A549 (cell line): ENCODE measurements at regions not wholly inside any gene's neighbourhood (a gene's known extent, or its start where the extent isn't known, plus 50 kb on each side); places are given as distances from the start of the nearest gene placed in this dataset.

Source experiments
- CTCF ChIP-seq: fragments of >200 bp; sonication (Bioruptor Twin); formaldehyde crosslinking; IDR thresholded peaks from 3 replicates; pipeline ENCODE4 v1.5.1; 2016
- E2F6 ChIP-seq: IDR thresholded peaks from 2 replicates; pipeline ENCODE4 v1.6.1; 2012; ENCODE audit warnings: low read depth, borderline replicate concordance
- POLR2A ChIP-seq: IDR thresholded peaks from 2 replicates; pipeline ENCODE4 v1.6.1; 2012; ENCODE audit warnings: mild to moderate bottlenecking, low read length
- POLR2AphosphoS2 ChIP-seq: conservative IDR thresholded peaks from 2 replicates; pipeline ENCODE4 v1.6.1; 2012; ENCODE audit warnings: low read length, improper control_type of control experiment, inconsistent platforms
- RAD21 ChIP-seq, 2 experiments: fragments of >200 bp in 1 of 2; sonication (Bioruptor Twin) in 1 of 2; formaldehyde crosslinking in 1 of 2; IDR thresholded peaks in 1 of 2; conservative IDR thresholded peaks in 1 of 2; 2 replicates in 1 of 2; 3 replicates in 1 of 2; pipeline ENCODE4 v1.6.1; 2012 to 2018; ENCODE audit warnings: inconsistent platforms in 1 of 2

- TF ChIP-seq RAD21 (conservative IDR thresholded peaks at IDR 0.05 in 1 of 2, IDR thresholded peaks at IDR 0.05 in 1 of 2) (no peak), CTCF (no peak), POLR2A (no peak), E2F6 (no peak), POLR2AphosphoS2 (no peak)
These were observed 206.1 kb downstream of the TUSC1 start for GRCh38 chr9:25472085-25472607.
